AML-193 (cell line): ENCODE measurements at regions not wholly inside any gene's neighbourhood (a gene's known extent, or its start where the extent isn't known, plus 50 kb on each side); places are given as distances from the start of the nearest gene placed in this dataset.

Source experiments
- DNase-seq, 2 experiments: peaks; one replicate each; lab custom pipeline; 2025; lab: John Stamatoyannopoulos, UW

DNA sequence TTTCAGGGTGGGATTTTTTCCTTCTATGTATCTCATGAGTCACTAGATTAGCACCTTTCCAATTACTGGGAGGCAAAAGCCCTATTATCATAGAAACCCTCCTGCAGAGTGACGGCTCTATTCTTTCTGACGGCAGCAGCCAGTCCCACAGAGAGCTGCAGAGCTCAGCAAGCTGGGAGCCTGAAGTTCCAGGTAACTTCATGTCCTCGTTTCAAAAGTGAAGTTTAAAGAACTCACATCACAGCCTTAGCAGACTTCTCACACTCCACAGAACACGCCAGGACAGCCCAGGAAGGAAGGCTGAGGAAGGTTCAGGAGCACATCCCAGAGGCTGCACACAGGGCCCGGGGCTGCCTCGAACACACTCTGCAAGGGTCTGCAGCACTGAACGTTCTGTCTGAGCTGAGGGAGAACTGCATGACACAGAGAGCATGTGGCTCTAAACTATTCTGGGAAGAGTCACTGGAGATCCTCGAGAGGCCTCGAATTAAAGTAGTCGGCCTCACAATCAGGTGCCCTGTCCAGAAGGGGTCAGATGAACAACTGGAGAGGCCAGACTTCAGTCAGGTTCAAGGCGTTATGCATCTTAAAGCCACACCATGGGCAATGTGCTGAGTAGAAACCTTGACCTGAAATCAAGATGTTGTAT lies 104.2 kb upstream of the DRD2 start:
- no peak for DNase-seq

GRCh38 chr11:113578715-113579250 lies 103.6 kb upstream of the DRD2 start:
- no peak for DNase-seq

GRCh38 chr11:113578033-113578380 lies 102.8 kb upstream of the DRD2 start:
- no peak for DNase-seq

- DNase-seq, result no peak
Measured at GRCh38 chr11:113577356-113578032, 102.3 kb upstream of the DRD2 start.

GRCh38 chr11:113574586-113574985 lies 99.4 kb upstream of the DRD2 start:
- no peak for DNase-seq

DNA sequence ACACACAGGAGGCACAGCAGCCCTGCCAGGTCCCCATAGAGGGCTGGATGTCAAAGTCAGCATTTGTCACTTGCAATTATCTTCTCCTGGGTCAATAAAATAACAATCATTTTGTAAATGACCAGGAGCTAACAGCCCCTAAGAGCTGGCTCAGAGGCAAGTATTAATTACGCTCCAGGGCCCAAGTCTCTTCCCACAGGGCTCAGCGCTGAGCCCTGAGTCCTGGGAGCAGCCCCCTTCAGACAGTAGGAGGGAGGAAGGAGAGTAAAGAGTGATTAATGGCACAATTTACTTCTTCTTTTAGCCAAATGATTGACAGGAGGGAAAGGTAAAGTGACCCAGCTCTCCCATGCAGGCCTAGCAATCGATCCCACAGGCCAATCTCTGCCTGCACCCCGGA lies 99.0 kb upstream of the DRD2 start:
- DNase-seq, result no peak

DNA sequence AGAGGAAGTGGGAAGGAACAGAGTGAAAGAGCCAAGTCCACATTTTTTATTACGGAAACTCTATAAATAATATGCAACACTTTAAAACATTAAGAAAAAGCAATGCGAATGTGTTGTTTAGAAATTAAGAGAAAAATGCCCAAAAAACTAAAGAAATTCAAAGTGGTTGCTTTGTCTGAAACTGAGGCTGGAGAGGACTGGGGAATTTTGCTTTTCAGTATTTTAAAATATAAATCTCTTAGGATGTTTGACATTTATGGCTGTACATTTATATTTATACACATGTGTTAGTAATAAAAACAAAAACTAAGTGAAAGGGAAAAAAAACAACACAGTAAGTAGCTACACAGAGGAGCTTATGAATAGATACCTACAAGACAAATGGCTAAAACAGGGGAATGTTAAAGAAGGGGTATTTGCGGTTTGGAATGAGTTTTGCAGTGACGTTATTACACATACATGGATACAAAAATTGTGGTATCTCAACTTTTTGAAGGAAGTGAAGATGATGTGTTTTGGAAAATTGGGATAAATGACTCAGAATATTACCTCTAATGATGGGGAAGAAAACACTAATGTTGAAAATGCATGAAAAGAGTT lies 97.0 kb upstream of the DRD2 start:
- no peak for DNase-seq

- DNase-seq, result no peak
Measured at GRCh38 chr11:113571531-113571930, 96.3 kb upstream of the DRD2 start.

DNA sequence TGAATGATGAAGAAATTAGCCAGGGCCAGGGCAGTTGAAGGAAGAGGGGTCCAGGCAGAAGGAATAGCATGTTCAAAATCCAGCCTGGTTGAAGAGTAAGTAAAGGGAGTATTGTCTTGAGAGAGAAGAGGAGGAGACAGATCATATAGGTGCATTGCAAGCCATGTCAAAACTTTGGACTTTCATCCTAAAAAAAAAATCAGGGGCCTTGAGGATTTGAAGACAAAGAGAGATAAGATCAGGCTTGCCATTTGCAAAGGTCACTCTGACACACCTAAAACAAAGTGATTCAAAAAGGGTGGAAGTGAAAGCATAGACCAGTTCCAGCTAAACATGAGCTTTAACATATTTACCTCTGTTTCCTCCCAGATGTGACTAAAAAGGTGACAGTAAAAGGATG lies 95.7 kb upstream of the DRD2 start:
- no peak for DNase-seq

GRCh38 chr11:113569391-113569790 lies 94.2 kb upstream of the DRD2 start:
- DNase-seq, result no peak

DNA sequence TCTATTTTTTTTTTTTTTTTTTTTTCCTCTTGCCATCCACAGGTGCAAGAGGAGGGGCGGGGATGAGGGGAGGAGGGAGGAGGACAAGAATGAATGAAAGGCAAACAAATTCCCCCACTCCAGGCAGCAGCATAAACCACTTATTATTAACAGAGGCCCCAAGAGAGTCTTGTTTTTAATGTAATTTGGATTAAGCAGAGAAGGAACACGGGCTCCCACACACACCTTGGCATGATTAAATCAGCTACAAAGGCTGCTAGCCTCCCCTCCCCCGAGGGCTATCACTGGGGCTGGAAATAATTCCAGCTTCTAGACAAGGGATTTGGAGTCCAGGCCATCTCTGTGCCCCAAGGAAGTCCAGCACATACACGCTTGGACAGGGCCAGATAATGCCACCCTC lies 93.4 kb upstream of the DRD2 start:
- DNase-seq, result no peak

- no peak for DNase-seq
Measured at GRCh38 chr11:113567867-113568544, 92.8 kb upstream of the DRD2 start.

DNA sequence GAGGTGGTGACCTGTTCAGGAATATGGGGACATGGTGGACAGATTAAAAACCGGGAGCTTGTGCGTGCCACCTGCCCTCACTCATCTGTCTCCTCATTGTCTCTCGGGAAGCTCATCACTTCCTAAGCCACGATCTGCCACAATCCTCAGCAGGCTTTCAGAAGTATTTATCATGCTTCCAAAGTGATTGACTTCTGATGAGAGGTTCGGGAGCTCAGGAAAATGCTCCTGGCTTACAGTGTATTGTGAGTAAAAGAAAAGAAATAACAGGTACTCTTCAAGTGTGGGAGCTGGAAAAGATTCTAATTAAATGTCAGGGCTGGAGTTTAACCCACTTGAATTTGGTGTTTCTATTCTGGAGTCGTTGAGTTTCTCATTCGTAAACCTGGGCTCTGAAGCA lies 91.9 kb upstream of the DRD2 start:
- DNase-seq, result no peak

GRCh38 chr11:113564527-113565130 lies 89.4 kb upstream of the DRD2 start:
- no peak for DNase-seq

DNA sequence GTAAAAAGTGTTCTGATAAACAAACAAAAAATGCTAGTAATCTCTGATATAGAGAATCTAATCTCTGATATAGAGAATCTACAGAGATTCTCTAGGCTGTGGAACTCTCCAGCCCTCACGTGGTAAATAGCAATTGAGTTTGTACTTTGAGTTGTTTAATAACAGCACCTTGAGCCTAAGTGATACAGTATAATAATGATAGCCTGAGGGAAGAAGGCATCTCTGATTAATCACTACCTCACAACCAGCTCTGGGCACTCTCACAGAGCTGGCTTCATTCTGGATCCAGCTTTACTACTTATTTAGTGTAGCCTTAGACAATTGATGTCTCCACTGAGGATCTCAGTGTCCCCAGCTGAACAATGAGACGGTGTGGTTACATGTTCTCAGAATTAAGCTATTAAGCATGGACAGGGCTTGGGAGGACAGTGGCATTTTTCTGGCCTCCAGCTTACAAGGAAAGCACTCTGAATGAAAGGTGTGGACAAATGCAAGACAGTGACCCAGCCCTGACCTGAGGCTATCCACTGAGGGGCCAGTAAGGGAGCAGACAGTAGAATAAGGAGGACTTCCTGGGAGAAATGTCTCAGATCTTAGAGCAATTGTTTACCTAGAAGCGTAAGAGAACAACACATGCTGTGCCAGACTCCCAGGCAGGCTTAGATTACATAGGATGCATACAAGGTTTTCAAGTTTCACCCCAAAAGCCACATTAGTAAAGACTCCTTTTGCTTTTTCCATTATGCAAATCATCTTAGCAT lies 88.7 kb upstream of the DRD2 start:
- no peak for DNase-seq

DNA sequence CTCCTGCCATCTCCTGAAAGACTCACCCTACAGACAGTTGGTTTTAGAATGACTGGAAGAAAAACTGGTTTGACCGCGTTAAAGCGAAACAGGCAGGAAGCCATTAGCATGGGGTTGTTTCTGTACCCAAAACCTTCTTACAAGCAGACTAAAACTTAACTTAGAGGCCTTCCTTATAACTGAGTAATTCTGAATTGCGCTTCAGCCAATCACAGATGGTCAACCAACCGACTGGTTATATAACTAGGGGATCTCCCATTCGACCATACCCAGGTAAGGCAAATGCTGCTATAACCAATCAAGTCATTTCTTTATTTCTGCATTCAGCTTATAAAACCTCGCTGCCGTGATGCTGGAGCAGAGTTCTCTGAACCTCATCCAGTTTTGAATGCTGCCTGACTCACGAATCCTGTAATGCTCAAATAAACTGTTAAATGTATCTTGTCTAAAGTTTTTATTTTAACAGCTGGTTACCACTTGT lies 87.8 kb upstream of the DRD2 start:
- no peak for DNase-seq

DNA sequence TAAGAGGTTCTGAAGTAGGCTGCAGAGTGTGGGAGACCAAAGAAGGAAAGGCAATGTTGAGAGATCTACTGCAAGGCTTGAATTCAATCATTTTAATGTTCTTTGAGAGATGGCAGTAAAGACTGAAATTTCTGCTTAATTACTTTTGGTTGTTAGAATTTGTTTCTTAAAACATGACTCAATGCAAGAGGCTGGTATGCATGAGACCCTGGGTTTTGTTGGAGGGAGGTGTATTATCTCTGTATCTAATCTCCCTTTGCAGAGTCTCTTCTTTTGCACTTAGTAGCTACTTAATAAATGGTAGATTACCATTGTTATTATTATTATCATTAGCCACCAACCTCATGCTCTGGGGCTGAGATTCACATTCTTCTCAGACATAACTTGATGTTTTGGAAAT lies 87.4 kb upstream of the DRD2 start:
- DNase-seq, result no peak

- DNase-seq, result no peak
Measured at GRCh38 chr11:113557926-113558325, 82.7 kb upstream of the DRD2 start.

GRCh38 chr11:113556036-113556435 lies 80.8 kb upstream of the DRD2 start:
- DNase-seq, result no peak

GRCh38 chr11:113555071-113555619 lies 79.9 kb upstream of the DRD2 start:
- no peak for DNase-seq

GRCh38 chr11:113554526-113554925 lies 79.3 kb upstream of the DRD2 start:
- no peak for DNase-seq
